Mesenchymal stem cell (in vitro differentiated cells and primary cell): ENCODE measurements at regions not wholly inside any gene's neighbourhood (a gene's known extent, or its start where the extent isn't known, plus 50 kb on each side); places are given as distances from the start of the nearest gene placed in this dataset.

ENCODE experiments used
- DNase-seq: peaks from one replicate; pipeline ENCODE4 v3.0.0-alpha.2; 2013
- H2AFZ ChIP-seq: one replicate; pipeline ENCODE4 v1.6.1; 2013; ENCODE audit warnings: low read depth, mild to moderate bottlenecking, control low read depth, inconsistent platforms, low read length, moderate library complexity
- H2AK5ac ChIP-seq: 2 replicates; pipeline ENCODE4 v1.6.1; 2013; ENCODE audit warnings: low read length, moderate library complexity, mild to moderate bottlenecking, inconsistent platforms; ENCODE audit not compliant: severe bottlenecking
- H2BK120ac ChIP-seq: one replicate; pipeline ENCODE4 v1.6.1; 2013; ENCODE audit warnings: low read depth, mild to moderate bottlenecking, inconsistent platforms, low read length, moderate library complexity
- H2BK12ac ChIP-seq, 2 experiments: one replicate each; pipeline ENCODE4 v1.6.1; 2013; ENCODE audit warnings: inconsistent platforms in 2 of 2, low read length in 2 of 2, mild to moderate bottlenecking in 2 of 2, moderate library complexity in 2 of 2, control low read depth in 1 of 2
- H2BK15ac ChIP-seq: one replicate; pipeline ENCODE4 v1.6.1; 2013; ENCODE audit warnings: mild to moderate bottlenecking, low read depth, inconsistent platforms; ENCODE audit not compliant: poor library complexity, severe bottlenecking
- H2BK5ac ChIP-seq: 2 replicates; pipeline ENCODE4 v1.6.1; 2013; ENCODE audit warnings: low read depth, mild to moderate bottlenecking, low read length, control low read depth, inconsistent platforms; ENCODE audit not compliant: poor library complexity, severe bottlenecking
- H3K14ac ChIP-seq, 2 experiments: one replicate each; pipeline ENCODE4 v1.6.1; 2013; ENCODE audit warnings: inconsistent platforms in 2 of 2, low read length in 2 of 2, control low read depth in 1 of 2, mild to moderate bottlenecking in 1 of 2, moderate library complexity in 1 of 2
- H3K18ac ChIP-seq, 2 experiments: one replicate each; pipeline ENCODE4 v1.6.1; 2013; ENCODE audit warnings: inconsistent platforms in 2 of 2, low read length in 2 of 2, control low read depth in 1 of 2, low read depth in 1 of 2, mild to moderate bottlenecking in 1 of 2
- H3K23ac ChIP-seq, 2 experiments: one replicate each; pipeline ENCODE4 v1.6.1; 2013; ENCODE audit warnings: inconsistent platforms in 2 of 2, low read length in 2 of 2, mild to moderate bottlenecking in 2 of 2, moderate library complexity in 2 of 2, control low read depth in 1 of 2
- H3K27ac ChIP-seq: 2 replicates; pipeline ENCODE4 v1.5.1; 2013; ENCODE audit warnings: mild to moderate bottlenecking, moderate library complexity, low read length, control low read depth, inconsistent platforms; ENCODE audit not compliant: poor library complexity, severe bottlenecking
- H3K27me3 ChIP-seq, 2 experiments: 2 replicates each; pipeline versions ENCODE4 v1.6.1 to v1.7.0; 2013; ENCODE audit warnings: low read length in 2 of 2, mild to moderate bottlenecking in 2 of 2, moderate library complexity in 2 of 2, control low read depth in 1 of 2, inconsistent platforms in 1 of 2; ENCODE audit not compliant: control insufficient read depth in 1 of 2, insufficient read depth in 1 of 2
- H3K36me3 ChIP-seq, 2 experiments: 2 replicates each; pipeline versions ENCODE4 v1.6.1 to v1.7.0; 2013; ENCODE audit warnings: low read length in 2 of 2, control low read depth in 1 of 2, inconsistent platforms in 1 of 2, low read depth in 1 of 2, mild to moderate bottlenecking in 1 of 2; ENCODE audit not compliant: insufficient read depth in 2 of 2, control insufficient read depth in 1 of 2
- H3K4ac ChIP-seq, 2 experiments: one replicate each; pipeline ENCODE4 v1.6.1; 2013; ENCODE audit warnings: inconsistent platforms in 2 of 2, low read length in 2 of 2, mild to moderate bottlenecking in 2 of 2, moderate library complexity in 2 of 2, control low read depth in 1 of 2, low read depth in 1 of 2
- H3K4me1 ChIP-seq: 2 replicates; pipeline ENCODE4 v1.6.1; 2013; ENCODE audit warnings: low read depth, low read length, control low read depth; ENCODE audit not compliant: control insufficient read depth, insufficient read depth
- H3K4me2 ChIP-seq: 2 replicates; pipeline ENCODE4 v1.6.1; 2013; ENCODE audit warnings: low read length, mild to moderate bottlenecking, inconsistent platforms; ENCODE audit not compliant: poor library complexity, severe bottlenecking
- H3K4me3 ChIP-seq, 2 experiments: 2 replicates each; pipeline versions ENCODE4 v1.5.1 to v1.7.0; 2013; ENCODE audit warnings: low read length in 2 of 2, mild to moderate bottlenecking in 2 of 2, control low read depth in 1 of 2, low read depth in 1 of 2; ENCODE audit not compliant: insufficient read depth in 1 of 2
- H3K79me1 ChIP-seq: replicated peaks from 2 replicates; pipeline ENCODE4 v1.6.1; 2013; ENCODE audit warnings: mild to moderate bottlenecking, control low read depth, low read length, inconsistent platforms; ENCODE audit not compliant: poor library complexity, severe bottlenecking
- H3K9ac ChIP-seq: 2 replicates; pipeline ENCODE4 v1.7.0; 2013; ENCODE audit warnings: mild to moderate bottlenecking, low read length, moderate library complexity
- H3K9me3 ChIP-seq: 2 replicates; pipeline ENCODE4 v1.7.0; 2013; ENCODE audit warnings: mild to moderate bottlenecking, low read length; ENCODE audit not compliant: control insufficient read depth
- H4K8ac ChIP-seq: one replicate; pipeline ENCODE4 v1.6.1; 2013; ENCODE audit warnings: inconsistent platforms, mild to moderate bottlenecking, low read length, moderate library complexity
- H4K91ac ChIP-seq: one replicate; pipeline ENCODE4 v1.6.1; 2013; ENCODE audit warnings: mild to moderate bottlenecking, low read length, inconsistent platforms
- WGBS: methylation state at CpG from one replicate; pipeline ENCODE4 v1.1.7; 2013; ENCODE audit warnings: mixed read lengths; 5-methylcytosine and 5-hydroxymethylcytosine counted together

GRCh38 chr14:97080991-97081390 is 283.8 kb downstream of the VRK1 start:
- no peak overlapping the region for H4K91ac ChIP-seq
- no peak overlapping the region for H2BK120ac ChIP-seq
- H2AFZ ChIP-seq, result no peak overlapping the region
- no peak overlapping the region for H3K27ac ChIP-seq
- peaks cover 2% of the 10 kb centered on the region for H3K9me3 ChIP-seq
- no peak overlapping the region for H3K4me2 ChIP-seq
- H3K4me1 ChIP-seq, result no peaks in the 10 kb centered on the region
- no peak overlapping the region for H2BK15ac ChIP-seq
- no peak overlapping the region for H3K9ac ChIP-seq
- no peak overlapping the region for H4K8ac ChIP-seq
- H3K14ac ChIP-seq, result no peak overlapping the region
- no peaks in the 10 kb centered on the region for H3K27me3 ChIP-seq
- H2AK5ac ChIP-seq, result no peak overlapping the region
- no peak overlapping the region for H2BK12ac ChIP-seq
- no peak overlapping the region for H2BK5ac ChIP-seq
- 94% methylated on average over 2 of the region's 2 CpGs for WGBS
- no peak for DNase-seq
- no peaks in the 10 kb centered on the region for H3K36me3 ChIP-seq
- no peaks in the 10 kb centered on the region for H3K79me1 ChIP-seq
- H3K23ac ChIP-seq, result no peak overlapping the region
- H3K4me3 ChIP-seq, result no peak overlapping the region
- no peak overlapping the region for H3K18ac ChIP-seq
- H3K4ac ChIP-seq, result no peak overlapping the region

- no peaks in the 10 kb centered on the region for H3K36me3 ChIP-seq
- H3K4me3 ChIP-seq, result no peak overlapping the region
- no peak overlapping the region for H3K9ac ChIP-seq
- no peak overlapping the region for H2AFZ ChIP-seq
- no peak overlapping the region for H3K27ac ChIP-seq
- no peak overlapping the region for H4K91ac ChIP-seq
- H4K8ac ChIP-seq, result no peak overlapping the region
- no peak overlapping the region for H3K4me2 ChIP-seq
- WGBS, result 47% methylated on average over 5 of the region's 5 CpGs
- no peak overlapping the region for H2BK5ac ChIP-seq
- H3K4ac ChIP-seq, result no peak overlapping the region
- H3K18ac ChIP-seq, result no peak overlapping the region
- DNase-seq, result no peak
- H3K9me3 ChIP-seq, result no peaks in the 10 kb centered on the region
- H2AK5ac ChIP-seq, result no peak overlapping the region
- H2BK120ac ChIP-seq, result no peak overlapping the region
- no peak overlapping the region for H3K23ac ChIP-seq
- H2BK15ac ChIP-seq, result no peak overlapping the region
- no peak overlapping the region for H2BK12ac ChIP-seq
- no peak overlapping the region for H3K14ac ChIP-seq
- no peaks in the 10 kb centered on the region for H3K4me1 ChIP-seq
- H3K79me1 ChIP-seq, result no peaks in the 10 kb centered on the region
- no peaks in the 10 kb centered on the region for H3K27me3 ChIP-seq
These were observed 298.1 kb downstream of the VRK1 start for GRCh38 chr14:97095269-97095668.

DNA sequence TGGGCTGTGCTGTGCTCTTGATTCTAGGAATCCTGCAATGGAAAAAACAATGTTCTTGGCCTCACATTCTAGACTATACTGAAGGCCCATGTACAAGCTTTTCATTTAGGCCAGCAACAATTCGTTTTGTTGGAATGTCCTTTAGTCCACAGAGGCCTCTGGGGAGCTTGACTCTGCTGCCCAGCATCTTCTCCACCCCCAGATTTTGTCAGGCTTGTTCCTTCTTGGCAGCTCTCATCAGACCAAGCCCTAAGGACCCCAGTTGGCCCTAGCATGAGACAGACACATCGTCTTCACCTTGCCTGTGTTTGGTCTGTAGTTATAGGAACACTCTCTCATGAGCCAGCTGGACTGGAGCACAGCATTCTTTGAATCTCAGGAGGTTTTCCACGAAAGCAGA is 300.1 kb downstream of the VRK1 start:
- Histone ChIP-seq H3K27ac (no peak overlapping the region), H4K8ac (no peak overlapping the region), H3K14ac (no peak overlapping the region), H3K79me1 (no peaks in the 10 kb centered on the region), H2BK12ac (no peak overlapping the region), H2AFZ (no peak overlapping the region), H3K4ac (no peak overlapping the region), H3K18ac (no peak overlapping the region), H3K36me3 (no peaks in the 10 kb centered on the region), H3K27me3 (no peaks in the 10 kb centered on the region), H3K23ac (no peak overlapping the region), H3K9me3 (no peaks in the 10 kb centered on the region), H3K4me1 (no peaks in the 10 kb centered on the region), H3K9ac (no peak overlapping the region), H2BK15ac (no peak overlapping the region), H2BK5ac (no peak overlapping the region), H2AK5ac (no peak overlapping the region), H3K4me3 (no peak overlapping the region), H3K4me2 (no peak overlapping the region), H4K91ac (no peak overlapping the region), H2BK120ac (no peak overlapping the region)
- 23% methylated on average over 3 of the region's 3 CpGs for WGBS
- DNase-seq, result no peak

- H3K27ac ChIP-seq, result no peak overlapping the region
- no peak overlapping the region for H2BK120ac ChIP-seq
- H3K18ac ChIP-seq, result no peak overlapping the region
- H3K4me3 ChIP-seq, result no peak overlapping the region
- no peak overlapping the region for H2BK12ac ChIP-seq
- H3K4ac ChIP-seq, result no peak overlapping the region
- no peak overlapping the region for H3K14ac ChIP-seq
- no peaks in the 10 kb centered on the region for H3K79me1 ChIP-seq
- no peak overlapping the region for H2BK15ac ChIP-seq
- H3K27me3 ChIP-seq, result no peaks in the 10 kb centered on the region
- no peak overlapping the region for H3K23ac ChIP-seq
- no peak overlapping the region for H3K4me2 ChIP-seq
- no peak for DNase-seq
- no peak overlapping the region for H4K8ac ChIP-seq
- H3K9ac ChIP-seq, result no peak overlapping the region
- H3K9me3 ChIP-seq, result peaks cover 3% of the 10 kb centered on the region
- H4K91ac ChIP-seq, result no peak overlapping the region
- H2BK5ac ChIP-seq, result no peak overlapping the region
- no peak overlapping the region for H2AK5ac ChIP-seq
- WGBS, result 100% methylated on average over 1 of the region's 2 CpGs
- no peaks in the 10 kb centered on the region for H3K36me3 ChIP-seq
- H3K4me1 ChIP-seq, result no peaks in the 10 kb centered on the region
- no peak overlapping the region for H2AFZ ChIP-seq
These were observed 303.1 kb downstream of the VRK1 start for GRCh38 chr14:97100306-97100705.
